ENCODE measurements at regions not wholly inside any gene's neighbourhood (a gene's known extent, or its start where the extent isn't known, plus 50 kb on each side); places are given as distances from the start of the nearest gene placed in this dataset.

GRCh38 chr13:34108410-34108809 is 290.5 kb downstream of the RFC3 start:
- H3K36me3 Mint-ChIP-seq = no peaks in the 10 kb centered on the region
- no peaks in the 10 kb centered on the region for H3K27me3 Mint-ChIP-seq
- no peaks in the 10 kb centered on the region for H3K4me1 Mint-ChIP-seq
- ATAC-seq (replicated peaks) (no peak), DNase-seq (no peak)
- H3K27ac Mint-ChIP-seq = no peak overlapping the region
- H3K4me3 Mint-ChIP-seq = no peak overlapping the region
- H3K9me3 Mint-ChIP-seq = peaks cover 3 to 7% of the 10 kb centered on the region in 2 donors

GRCh38 chr13:34114581-34114980 is 296.6 kb downstream of the RFC3 start:
- H3K4me1 Mint-ChIP-seq = no peaks in the 10 kb centered on the region

GRCh38 chr13:34116651-34117050 is 298.7 kb downstream of the RFC3 start:
- Mint-ChIP-seq H3K4me1 (no peaks in the 10 kb centered on the region), H3K36me3 (no peaks in the 10 kb centered on the region), H3K27me3 (no peaks in the 10 kb centered on the region), H3K4me3 (no peak overlapping the region), H3K27ac (no peak overlapping the region), H3K9me3 (peaks cover 0 to 2% of the 10 kb centered on the region in 2 donors)
- no peak for ATAC-seq (replicated peaks)
- DNase-seq = no peak

More at GRCh38 chr13:34114581-34114980, 296.6 kb downstream of the RFC3 start:
- no peaks in the 10 kb centered on the region for H3K27me3 Mint-ChIP-seq
- H3K4me3 Mint-ChIP-seq = no peak overlapping the region
- H3K36me3 Mint-ChIP-seq = no peaks in the 10 kb centered on the region
- ATAC-seq (replicated peaks) (peak in 1 of 2 donors; percentile 36), DNase-seq (no peak)
- no peak overlapping the region for H3K27ac Mint-ChIP-seq
- peaks cover 0 to 4% of the 10 kb centered on the region in 2 donors for H3K9me3 Mint-ChIP-seq

GRCh38 chr13:34124666-34125306 is 306.8 kb downstream of the RFC3 start:
- Mint-ChIP-seq H3K4me3 (no peak overlapping the region), H3K27me3 (no peaks in the 10 kb centered on the region), H3K4me1 (no peaks in the 10 kb centered on the region), H3K27ac (no peak overlapping the region), H3K9me3 (peaks cover 0 to 2% of the 10 kb centered on the region in 2 donors), H3K36me3 (no peaks in the 10 kb centered on the region)
- no peak for DNase-seq
- ATAC-seq (replicated peaks) = no peak

- Mint-ChIP-seq H3K9me3 (no peaks in the 10 kb centered on the region), H3K27me3 (no peaks in the 10 kb centered on the region), H3K27ac (no peak overlapping the region), H3K4me3 (no peak overlapping the region), H3K4me1 (no peaks in the 10 kb centered on the region), H3K36me3 (no peaks in the 10 kb centered on the region)
- no peak for ATAC-seq (replicated peaks)
- no peak for DNase-seq
These were observed 309.6 kb downstream of the RFC3 start for GRCh38 chr13:34127523-34127922.

- Mint-ChIP-seq H3K9me3 (no peaks in the 10 kb centered on the region), H3K4me3 (no peak overlapping the region), H3K36me3 (no peaks in the 10 kb centered on the region), H3K27ac (no peak overlapping the region), H3K4me1 (no peaks in the 10 kb centered on the region), H3K27me3 (no peaks in the 10 kb centered on the region)
- no peak for DNase-seq
- ATAC-seq (replicated peaks) = no peak
These were observed 310.7 kb downstream of the RFC3 start for GRCh38 chr13:34128661-34129060.

- no peaks in the 10 kb centered on the region for H3K36me3 Mint-ChIP-seq
- H3K9me3 Mint-ChIP-seq = no peaks in the 10 kb centered on the region
- ATAC-seq (replicated peaks) (no peak), DNase-seq (no peak)
- no peak overlapping the region for H3K27ac Mint-ChIP-seq
- no peak overlapping the region for H3K4me3 Mint-ChIP-seq
- no peaks in the 10 kb centered on the region for H3K27me3 Mint-ChIP-seq
- no peaks in the 10 kb centered on the region for H3K4me1 Mint-ChIP-seq
These were observed 311.5 kb downstream of the RFC3 start for GRCh38 chr13:34129436-34129835.

GRCh38 chr13:34137200-34137599 is 319.3 kb downstream of the RFC3 start:
- ATAC-seq (replicated peaks) = no peak
- H3K27me3 Mint-ChIP-seq = peaks cover 5 to 8% of the 10 kb centered on the region in 2 donors

GRCh38 chr13:34139660-34140227 is 321.8 kb downstream of the RFC3 start:
- Mint-ChIP-seq H3K27ac (no peak overlapping the region), H3K4me1 (no peaks in the 10 kb centered on the region), H3K27me3 (peaks cover 5 to 8% of the 10 kb centered on the region in 2 donors), H3K9me3 (peaks cover 0 to 1% of the 10 kb centered on the region in 2 donors), H3K36me3 (no peaks in the 10 kb centered on the region), H3K4me3 (no peak overlapping the region)
- ATAC-seq (replicated peaks) (no peak), DNase-seq (no peak)

More at GRCh38 chr13:34137200-34137599, 319.3 kb downstream of the RFC3 start:
- H3K9me3 Mint-ChIP-seq = peaks cover 0 to 1% of the 10 kb centered on the region in 2 donors
- no peak overlapping the region for H3K4me3 Mint-ChIP-seq
- no peak for DNase-seq
- no peak overlapping the region for H3K27ac Mint-ChIP-seq
- no peaks in the 10 kb centered on the region for H3K4me1 Mint-ChIP-seq
- no peaks in the 10 kb centered on the region for H3K36me3 Mint-ChIP-seq

- no peak overlapping the region for H3K27ac Mint-ChIP-seq
- DNase-seq (no peak), ATAC-seq (replicated peaks) (no peak)
- no peak overlapping the region for H3K4me3 Mint-ChIP-seq
- peaks cover 7 to 13% of the 10 kb centered on the region in 2 donors for H3K27me3 Mint-ChIP-seq
- no peaks in the 10 kb centered on the region for H3K9me3 Mint-ChIP-seq
- no peaks in the 10 kb centered on the region for H3K4me1 Mint-ChIP-seq
- no peaks in the 10 kb centered on the region for H3K36me3 Mint-ChIP-seq
These were observed 325.7 kb downstream of the RFC3 start for GRCh38 chr13:34143637-34144036.

GRCh38 chr13:34144142-34144541 is 326.2 kb downstream of the RFC3 start:
- Mint-ChIP-seq H3K27me3 (peaks cover 4 to 13% of the 10 kb centered on the region in 2 donors), H3K4me3 (no peak overlapping the region), H3K27ac (no peak overlapping the region), H3K36me3 (no peaks in the 10 kb centered on the region), H3K4me1 (no peaks in the 10 kb centered on the region), H3K9me3 (no peaks in the 10 kb centered on the region)
- ATAC-seq (replicated peaks) (no peak), DNase-seq (no peak)

- Mint-ChIP-seq H3K27me3 (peaks cover 0 to 8% of the 10 kb centered on the region in 2 donors), H3K4me3 (no peak overlapping the region), H3K9me3 (no peaks in the 10 kb centered on the region), H3K27ac (no peak overlapping the region), H3K36me3 (no peaks in the 10 kb centered on the region), H3K4me1 (no peaks in the 10 kb centered on the region)
- DNase-seq (no peak), ATAC-seq (replicated peaks) (no peak)
These were observed 327.1 kb downstream of the RFC3 start for GRCh38 chr13:34145061-34145460.

- no peak overlapping the region for H3K27ac Mint-ChIP-seq
- H3K36me3 Mint-ChIP-seq = no peaks in the 10 kb centered on the region
- ATAC-seq (replicated peaks) = no peak
- DNase-seq = no peak
- no peak overlapping the region for H3K4me3 Mint-ChIP-seq
- no peaks in the 10 kb centered on the region for H3K4me1 Mint-ChIP-seq
- H3K27me3 Mint-ChIP-seq = peaks cover 0 to 8% of the 10 kb centered on the region in 2 donors
- no peaks in the 10 kb centered on the region for H3K9me3 Mint-ChIP-seq
These were observed 330.4 kb downstream of the RFC3 start for GRCh38 chr13:34148359-34148758.

GRCh38 chr13:34151885-34152284 is 333.9 kb downstream of the RFC3 start:
- Mint-ChIP-seq H3K27ac (no peak overlapping the region), H3K9me3 (no peaks in the 10 kb centered on the region), H3K4me1 (peaks cover 4 to 5% of the 10 kb centered on the region in 2 donors), H3K36me3 (no peaks in the 10 kb centered on the region), H3K27me3 (peaks cover 0 to 14% of the 10 kb centered on the region in 2 donors), H3K4me3 (no peak overlapping the region)
- ATAC-seq (replicated peaks) = no peak
- DNase-seq = no peak

GRCh38 chr13:34152409-34152808 is 334.5 kb downstream of the RFC3 start:
- Mint-ChIP-seq H3K36me3 (no peaks in the 10 kb centered on the region), H3K27me3 (peaks cover 4 to 14% of the 10 kb centered on the region in 2 donors), H3K4me3 (no peak overlapping the region), H3K9me3 (no peaks in the 10 kb centered on the region), H3K4me1 (peaks cover 8 to 9% of the 10 kb centered on the region in 2 donors), H3K27ac (no peak overlapping the region)
- DNase-seq (no peak), ATAC-seq (replicated peaks) (no peak)
